GM12874 (cell line): ENCODE measurements at regions not wholly inside any gene's neighbourhood (a gene's known extent, or its start where the extent isn't known, plus 50 kb on each side); places are given as distances from the start of the nearest gene placed in this dataset.

ENCODE experiments used
- CTCF ChIP-seq: IDR thresholded peaks from 2 replicates; pipeline ENCODE4 v1.5.1; 2011; ENCODE audit warnings: low read depth, mild to moderate bottlenecking, control low read depth, low read length, moderate library complexity; ENCODE audit not compliant: insufficient read depth

GRCh38 chr5:103451261-103451660 is 111.3 kb downstream of the NUDT12 start:
- TF ChIP-seq CTCF = no peak

GRCh38 chr5:103450333-103451061 is 112.1 kb downstream of the NUDT12 start:
- no peak for TF ChIP-seq CTCF

- no peak for TF ChIP-seq CTCF
Observed at GRCh38 chr5:103446813-103447212, 115.8 kb downstream of the NUDT12 start.

GRCh38 chr5:103445426-103446035 is 117.1 kb downstream of the NUDT12 start:
- no peak for TF ChIP-seq CTCF

- TF ChIP-seq CTCF = no peak
Observed at GRCh38 chr5:103444333-103445038, 118.1 kb downstream of the NUDT12 start.

- no peak for TF ChIP-seq CTCF
Observed at GRCh38 chr5:103442750-103443149, 119.8 kb downstream of the NUDT12 start.

- no peak for TF ChIP-seq CTCF
Observed at GRCh38 chr5:103441523-103441922, 121.1 kb downstream of the NUDT12 start.
